IMR-90 (cell line): ENCODE measurements at regions not wholly inside any gene's neighbourhood (a gene's known extent, or its start where the extent isn't known, plus 50 kb on each side); places are given as distances from the start of the nearest gene placed in this dataset.

Experiments used
- ATAC-seq: fragments of 200-7000 bp; cut with Tn5 transposase; 2 replicates; pipeline ENCODE4 v1.9.1; 2020; ENCODE audit warnings: low read depth, mild to moderate bottlenecking, moderate library complexity
- BruUV-seq: library from RNA; stranded (reverse); fragments of 400-500 nt; replicated peaks from 2 replicates; lab custom pipeline; 2021; lab: Mats Ljungman, UMichigan
- CTCF ChIA-PET: fragments of 300-600 bp; formaldehyde crosslinking; extraction: SDS; loops from one replicate; lab custom pipeline; 2021; ENCODE audit warnings: antibody characterized with exemption; lab: Yijun Ruan, JAX
- POLR2A ChIA-PET: fragments of 300-600 bp; sonication (Branson Sonifier 250); formaldehyde crosslinking; loops from one replicate; lab custom pipeline; 2022; ENCODE audit warnings: antibody characterized with exemption; ENCODE audit not compliant: unreplicated experiment; lab: Charles Lee
- DNase-seq: peaks from one replicate; pipeline ENCODE4 v3.0.0; 2013
- H2AFZ ChIP-seq: replicated peaks from 2 replicates; pipeline ENCODE3; 2013; ENCODE audit warnings: low read length, mild to moderate bottlenecking; ENCODE audit not compliant: poor library complexity
- H2AK5ac ChIP-seq: 2 replicates; pipeline ENCODE4 v1.6.1; 2013; ENCODE audit warnings: low read depth, low read length, inconsistent platforms
- H2AK9ac ChIP-seq: replicated peaks from 2 replicates; pipeline ENCODE3; 2013; ENCODE audit warnings: mild to moderate bottlenecking, low read depth, low read length, moderate library complexity; ENCODE audit not compliant: poor library complexity
- H2BK120ac ChIP-seq: 2 replicates; pipeline ENCODE4 v1.6.1; 2013; ENCODE audit warnings: low read depth, low read length, inconsistent platforms
- H2BK15ac ChIP-seq: 3 replicates; pipeline ENCODE4 v1.6.1; 2013; ENCODE audit warnings: low read depth, low read length, inconsistent platforms
- H2BK20ac ChIP-seq: 2 replicates; pipeline ENCODE4 v1.6.1; 2013; ENCODE audit warnings: low read depth, mild to moderate bottlenecking, inconsistent platforms, low read length, moderate library complexity
- H2BK5ac ChIP-seq: 2 replicates; pipeline ENCODE4 v1.6.1; 2013; ENCODE audit warnings: mild to moderate bottlenecking, low read depth, low read length, inconsistent platforms; ENCODE audit not compliant: poor library complexity, severe bottlenecking
- H3K14ac ChIP-seq: replicated peaks from 2 replicates; pipeline ENCODE4 v1.6.1; 2013; ENCODE audit warnings: low read depth, low read length, inconsistent platforms
- H3K18ac ChIP-seq: 2 replicates; pipeline ENCODE4 v1.6.1; 2013; ENCODE audit warnings: low read depth, low read length, control low read depth
- H3K23ac ChIP-seq: 2 replicates; pipeline ENCODE4 v1.6.1; 2013; ENCODE audit warnings: low read depth, low read length, inconsistent platforms
- H3K27ac ChIP-seq: 2 replicates; pipeline ENCODE4 v1.5.1; 2013; ENCODE audit warnings: mild to moderate bottlenecking, control low read depth, low read length; ENCODE audit not compliant: insufficient read depth
- H3K27me3 ChIP-seq: 2 replicates; pipeline ENCODE4 v1.6.1; 2013; ENCODE audit warnings: low read length; ENCODE audit not compliant: control insufficient read depth, insufficient read depth
- H3K36me3 ChIP-seq: 2 replicates; pipeline ENCODE4 v1.6.1; 2013; ENCODE audit warnings: low read length, mixed read lengths; ENCODE audit not compliant: control insufficient read depth, insufficient read depth
- H3K4ac ChIP-seq: 2 replicates; pipeline ENCODE4 v1.6.1; 2013; ENCODE audit warnings: low read depth, low read length, inconsistent platforms
- H3K4me1 ChIP-seq: 2 replicates; pipeline ENCODE4 v1.6.1; 2013; ENCODE audit warnings: low read length, mixed read lengths; ENCODE audit not compliant: control insufficient read depth, insufficient read depth
- H3K4me2 ChIP-seq: 2 replicates; pipeline ENCODE4 v1.6.1; 2013; ENCODE audit warnings: low read depth, mild to moderate bottlenecking, control low read depth, low read length, moderate library complexity
- H3K4me3 ChIP-seq: 2 replicates; pipeline ENCODE4 v1.5.1; 2013; ENCODE audit warnings: low read depth, mild to moderate bottlenecking, control low read depth, low read length, moderate library complexity; ENCODE audit not compliant: insufficient read depth
- H3K56ac ChIP-seq: 2 replicates; pipeline ENCODE4 v1.6.1; 2013; ENCODE audit warnings: low read length, inconsistent platforms; ENCODE audit not compliant: insufficient read depth; ENCODE audit errors: extremely low read depth
- H3K79me1 ChIP-seq, 2 experiments: 2 replicates each; pipeline ENCODE4 v1.6.1; 2013; ENCODE audit warnings: low read length in 2 of 2, inconsistent platforms in 1 of 2, low read depth in 1 of 2
- H3K9ac ChIP-seq: 2 replicates; pipeline ENCODE4 v1.6.1; 2013; ENCODE audit warnings: low read depth, low read length, control low read depth
- H3K9me1 ChIP-seq: 2 replicates; pipeline ENCODE4 v1.6.1; 2013; ENCODE audit warnings: low read length, inconsistent platforms; ENCODE audit not compliant: insufficient read depth
- H3K9me3 ChIP-seq: 2 replicates; pipeline ENCODE4 v1.6.1; 2013; ENCODE audit warnings: low read length; ENCODE audit not compliant: control insufficient read depth, insufficient read depth
- H4K20me1 ChIP-seq: 2 replicates; pipeline ENCODE4 v1.6.1; 2013; ENCODE audit warnings: low read length, inconsistent platforms; ENCODE audit not compliant: insufficient read depth
- H4K5ac ChIP-seq: 2 replicates; pipeline ENCODE4 v1.6.1; 2013; ENCODE audit warnings: mild to moderate bottlenecking, low read depth, low read length, control low read depth
- H4K8ac ChIP-seq, 2 experiments: 2 replicates each; pipeline ENCODE4 v1.6.1; 2013; ENCODE audit warnings: low read depth in 2 of 2, low read length in 2 of 2, control low read depth in 1 of 2, inconsistent platforms in 1 of 2
- H4K91ac ChIP-seq: 2 replicates; pipeline ENCODE4 v1.6.1; 2013; ENCODE audit warnings: low read depth, low read length, inconsistent platforms; ENCODE audit not compliant: insufficient read depth
- BHLHE40 ChIP-seq: fragments of 150-350 bp; IDR thresholded peaks from 2 replicates; pipeline ENCODE4 v1.6.1; 2016; ENCODE audit warnings: mild to moderate bottlenecking, low read depth, low read length
- CEBPB ChIP-seq: IDR thresholded peaks from 2 replicates; pipeline ENCODE4 v1.6.1; 2012; ENCODE audit warnings: low read depth, low read length, improper control_type of control experiment
- CHD1 ChIP-seq: IDR thresholded peaks from 2 replicates; pipeline ENCODE4 v1.6.1; 2012; ENCODE audit warnings: low read depth, low read length, improper control_type of control experiment
- FOS ChIP-seq: fragments of 150-350 bp; IDR thresholded peaks from 2 replicates; pipeline ENCODE4 v1.6.1; 2016; ENCODE audit warnings: low read depth, low read length
- MAFK ChIP-seq: IDR thresholded peaks from 2 replicates; pipeline ENCODE4 v1.6.1; 2012; ENCODE audit warnings: low read depth, low read length, improper control_type of control experiment
- MAZ ChIP-seq: IDR thresholded peaks from 2 replicates; pipeline ENCODE4 v1.6.1; 2012; ENCODE audit warnings: low read depth, mild to moderate bottlenecking, low read length, improper control_type of control experiment, moderate library complexity, borderline replicate concordance
- MXI1 ChIP-seq: IDR thresholded peaks from 2 replicates; pipeline ENCODE4 v1.6.1; 2012; ENCODE audit warnings: low read depth, mild to moderate bottlenecking, low read length, moderate library complexity, borderline replicate concordance
- NFE2L2 ChIP-seq: fragments of 150-350 bp; IDR thresholded peaks from 2 replicates; pipeline ENCODE4 v1.6.1; 2016; ENCODE audit warnings: low read depth, mild to moderate bottlenecking, low read length
- POLR2A ChIP-seq: IDR thresholded peaks from 2 replicates; pipeline ENCODE4 v1.6.1; 2012; ENCODE audit warnings: mild to moderate bottlenecking, low read depth, low read length
- RAD21 ChIP-seq: IDR thresholded peaks from 2 replicates; pipeline ENCODE4 v1.6.1; 2012; ENCODE audit warnings: low read length, improper control_type of control experiment
- RCOR1 ChIP-seq: IDR thresholded peaks from 2 replicates; pipeline ENCODE4 v1.6.1; 2012; ENCODE audit warnings: mild to moderate bottlenecking, low read length, improper control_type of control experiment; ENCODE audit not compliant: insufficient replicate concordance
- RFX5 ChIP-seq: IDR thresholded peaks from 2 replicates; pipeline ENCODE4 v1.8.0; 2012; ENCODE audit warnings: low read depth, mild to moderate bottlenecking, low read length, moderate library complexity
- SMC3 ChIP-seq: fragments of 150-350 bp; IDR thresholded peaks from 2 replicates; pipeline ENCODE4 v1.6.1; 2016; ENCODE audit warnings: low read depth, mild to moderate bottlenecking, antibody characterized with exemption, low read length, moderate library complexity
- WGBS, 2 experiments: methylation state at CpG; one replicate each; pipeline versions ENCODE4 v1.1.5 to v1.1.7; 2013; ENCODE audit warnings: missing lambda C conversion rate in 2 of 2; ENCODE audit not compliant: insufficient read length in 1 of 2; ENCODE audit errors: extremely low coverage in 2 of 2; 5-methylcytosine and 5-hydroxymethylcytosine counted together
- dilution Hi-C: fragments of 300-500 bp; cut with HindIII; formaldehyde crosslinking; loops from one replicate; pipeline ENCODE4 v1.14.3; 2018; ENCODE audit warnings: low sequenced_read_pairs; ENCODE audit not compliant: unreplicated experiment
- in situ Hi-C: fragments of 300-500 bp; cut with MboI; formaldehyde crosslinking; loops from 3 replicates; pipeline ENCODE4 v1.14.3; 2019; ENCODE audit warnings: low sequenced_read_pairs, inconsistent platforms, mixed read lengths
- intact Hi-C: fragments of 100-400 bp; cut with micrococcal nuclease; formaldehyde crosslinking; loops from 2 replicates; pipeline ENCODE4 v1.10.0; 2022
- TF ChIP-seq, protein P1 (sequence below): conservative IDR thresholded peaks from 2 replicates; pipeline ENCODE4 v1.5.1; 2012; ENCODE audit warnings: mild to moderate bottlenecking, low read depth, low read length, improper control_type of control experiment
- TF ChIP-seq, protein P2 (sequence below): fragments of 150-350 bp; IDR thresholded peaks from 2 replicates; pipeline ENCODE4 v1.6.1; 2016; ENCODE audit warnings: low read depth, mild to moderate bottlenecking, low read length, moderate library complexity, borderline replicate concordance
- TF ChIP-seq, protein P3 (sequence below): fragments of 150-350 bp; IDR thresholded peaks from 2 replicates; pipeline ENCODE4 v1.6.1; 2017; ENCODE audit warnings: mild to moderate bottlenecking, antibody characterized with exemption, low read length, low read depth

DNA sequence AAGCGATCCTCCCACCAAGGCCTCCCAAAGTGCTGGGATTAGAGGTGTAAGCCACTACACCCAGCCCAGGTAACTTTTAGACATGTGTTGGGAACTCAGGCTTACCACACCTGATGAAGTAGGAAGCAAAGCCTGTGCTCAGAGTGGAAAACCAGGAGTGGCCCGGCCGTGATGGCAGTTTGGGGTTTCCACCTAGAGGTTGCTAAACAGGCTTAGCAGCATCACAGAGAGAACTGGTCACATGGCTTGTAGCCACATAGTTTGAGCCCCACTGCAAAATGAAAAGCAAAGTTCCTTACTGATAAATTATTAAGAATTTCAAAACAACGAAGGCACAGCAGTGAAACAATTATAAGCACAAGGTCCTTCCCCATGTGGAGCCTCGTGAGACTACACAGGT lies 142.6 kb upstream of the CXADR start:
- Histone ChIP-seq H2AK9ac (no peak overlapping the region), H3K4me3 (no peak overlapping the region), H3K4me2 (no peak overlapping the region), H2BK5ac (no peak overlapping the region), H3K9me3 (no peaks in the 10 kb centered on the region), H2BK15ac (no peak overlapping the region), H3K27me3 (no peaks in the 10 kb centered on the region), H3K23ac (no peak overlapping the region), H2AK5ac (no peak overlapping the region), H3K14ac (no peak overlapping the region), H2BK120ac (no peak overlapping the region), H3K4ac (no peak overlapping the region; the same call in 1 of the 2 replicates), H2AFZ (no peak overlapping the region), H4K20me1 (no peaks in the 10 kb centered on the region), H3K9me1 (peaks cover 2% of the 10 kb centered on the region; the same call in 1 of the 2 replicates), H4K5ac (no peak overlapping the region), H3K18ac (no peak overlapping the region), H3K36me3 (no peaks in the 10 kb centered on the region), H4K91ac (no peak overlapping the region), H3K79me1 (no peaks in the 10 kb centered on the region), H4K8ac (no peak overlapping the region), H2BK20ac (peak overlapping the region; percentile 42; the same call in 1 of the 2 replicates), H3K4me1 (peaks cover 2% of the 10 kb centered on the region; the same call in 1 of the 2 replicates), H3K9ac (no peak overlapping the region), H3K27ac (no peak overlapping the region), H3K56ac (no peak overlapping the region)
- WGBS, 2 experiments, result no CpG with 5 or more reads among the region's 5 CpGs
- ATAC-seq, result no peak
- DNase-seq, result no peak
- TF ChIP-seq RFX5 (no peak), MAZ (no peak), CEBPB (no peak), FOS (no peak), MXI1 (no peak), NFE2L2 (no peak), CHD1 (no peak), BHLHE40 (no peak), MAFK (no peak), RAD21 (no peak), SMC3 (no peak), RCOR1 (no peak), POLR2A (no peak)
- TF ChIP-seq, protein P1, sequence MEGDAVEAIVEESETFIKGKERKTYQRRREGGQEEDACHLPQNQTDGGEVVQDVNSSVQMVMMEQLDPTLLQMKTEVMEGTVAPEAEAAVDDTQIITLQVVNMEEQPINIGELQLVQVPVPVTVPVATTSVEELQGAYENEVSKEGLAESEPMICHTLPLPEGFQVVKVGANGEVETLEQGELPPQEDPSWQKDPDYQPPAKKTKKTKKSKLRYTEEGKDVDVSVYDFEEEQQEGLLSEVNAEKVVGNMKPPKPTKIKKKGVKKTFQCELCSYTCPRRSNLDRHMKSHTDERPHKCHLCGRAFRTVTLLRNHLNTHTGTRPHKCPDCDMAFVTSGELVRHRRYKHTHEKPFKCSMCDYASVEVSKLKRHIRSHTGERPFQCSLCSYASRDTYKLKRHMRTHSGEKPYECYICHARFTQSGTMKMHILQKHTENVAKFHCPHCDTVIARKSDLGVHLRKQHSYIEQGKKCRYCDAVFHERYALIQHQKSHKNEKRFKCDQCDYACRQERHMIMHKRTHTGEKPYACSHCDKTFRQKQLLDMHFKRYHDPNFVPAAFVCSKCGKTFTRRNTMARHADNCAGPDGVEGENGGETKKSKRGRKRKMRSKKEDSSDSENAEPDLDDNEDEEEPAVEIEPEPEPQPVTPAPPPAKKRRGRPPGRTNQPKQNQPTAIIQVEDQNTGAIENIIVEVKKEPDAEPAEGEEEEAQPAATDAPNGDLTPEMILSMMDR, result no peak
- TF ChIP-seq, protein P2, sequence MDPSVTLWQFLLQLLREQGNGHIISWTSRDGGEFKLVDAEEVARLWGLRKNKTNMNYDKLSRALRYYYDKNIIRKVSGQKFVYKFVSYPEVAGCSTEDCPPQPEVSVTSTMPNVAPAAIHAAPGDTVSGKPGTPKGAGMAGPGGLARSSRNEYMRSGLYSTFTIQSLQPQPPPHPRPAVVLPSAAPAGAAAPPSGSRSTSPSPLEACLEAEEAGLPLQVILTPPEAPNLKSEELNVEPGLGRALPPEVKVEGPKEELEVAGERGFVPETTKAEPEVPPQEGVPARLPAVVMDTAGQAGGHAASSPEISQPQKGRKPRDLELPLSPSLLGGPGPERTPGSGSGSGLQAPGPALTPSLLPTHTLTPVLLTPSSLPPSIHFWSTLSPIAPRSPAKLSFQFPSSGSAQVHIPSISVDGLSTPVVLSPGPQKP, result no peak
- TF ChIP-seq, protein P3, sequence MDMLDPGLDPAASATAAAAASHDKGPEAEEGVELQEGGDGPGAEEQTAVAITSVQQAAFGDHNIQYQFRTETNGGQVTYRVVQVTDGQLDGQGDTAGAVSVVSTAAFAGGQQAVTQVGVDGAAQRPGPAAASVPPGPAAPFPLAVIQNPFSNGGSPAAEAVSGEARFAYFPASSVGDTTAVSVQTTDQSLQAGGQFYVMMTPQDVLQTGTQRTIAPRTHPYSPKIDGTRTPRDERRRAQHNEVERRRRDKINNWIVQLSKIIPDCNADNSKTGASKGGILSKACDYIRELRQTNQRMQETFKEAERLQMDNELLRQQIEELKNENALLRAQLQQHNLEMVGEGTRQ, result no peak
- dilution Hi-C loops (no loop called here), intact Hi-C loops (no loop called here), in situ Hi-C loops (no loop called here)
- BruUV-seq, result no TSS peak
- ChIA-PET POLR2A (no interaction called here), CTCF (no interaction called here)
